Astrocyte of the cerebellum (primary cell): ENCODE measurements at regions not wholly inside any gene's neighbourhood (a gene's known extent, or its start where the extent isn't known, plus 50 kb on each side); places are given as distances from the start of the nearest gene placed in this dataset.

Experiments used
- DNase-seq: peaks from one replicate; pipeline ENCODE4 v3.0.0-alpha.2; 2011; ENCODE audit warnings: low read depth
- H3K4me3 ChIP-seq: 2 replicates; pipeline ENCODE4 v1.5.1; 2011; ENCODE audit warnings: mild to moderate bottlenecking, low read depth, low read length, moderate library complexity
- in situ Hi-C: cut with HindIII; loops from 2 replicates; pipeline ENCODE4 v1.10.0; 2017; ENCODE audit warnings: low sequenced_read_pairs
- TF ChIP-seq, protein P1 (sequence below): IDR thresholded peaks from 2 replicates; pipeline ENCODE4 v1.5.1; 2012; ENCODE audit warnings: low read length, low read depth, moderate library complexity, mild to moderate bottlenecking; ENCODE audit errors: missing control alignments

DNA sequence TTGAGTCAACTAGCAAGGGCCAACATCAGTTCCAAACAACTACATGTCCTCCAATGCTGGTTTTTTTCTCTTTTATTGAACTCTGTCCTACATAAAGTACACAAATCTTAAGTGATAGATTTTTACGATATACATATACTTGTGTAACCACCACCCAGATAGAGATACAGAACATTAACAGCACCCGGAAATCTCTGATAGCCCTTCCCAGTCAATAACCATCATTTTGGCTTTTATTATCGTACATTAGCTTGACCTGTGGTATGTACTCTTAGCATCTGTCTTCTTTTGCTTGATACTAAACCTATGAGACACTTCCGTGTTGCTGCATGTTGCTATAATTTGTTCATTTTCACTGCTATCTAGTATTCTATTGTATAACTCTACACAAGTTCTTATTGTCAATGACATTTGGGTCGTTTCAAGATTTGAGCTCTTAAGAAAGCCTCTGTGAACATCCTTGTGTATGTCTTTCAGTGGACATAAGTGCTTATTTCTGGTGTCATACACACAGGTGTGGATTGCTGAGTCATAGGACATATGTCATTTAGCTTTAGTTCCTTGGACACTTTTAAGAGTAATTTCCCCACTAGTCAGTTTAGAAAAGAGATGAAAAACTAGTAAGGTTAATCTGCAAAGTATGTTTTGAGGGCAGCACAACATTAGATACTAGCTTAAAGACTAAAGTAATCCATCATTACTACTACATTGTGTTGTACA is 111.1 kb downstream of the PRLHR start:
- TF ChIP-seq, protein P1, sequence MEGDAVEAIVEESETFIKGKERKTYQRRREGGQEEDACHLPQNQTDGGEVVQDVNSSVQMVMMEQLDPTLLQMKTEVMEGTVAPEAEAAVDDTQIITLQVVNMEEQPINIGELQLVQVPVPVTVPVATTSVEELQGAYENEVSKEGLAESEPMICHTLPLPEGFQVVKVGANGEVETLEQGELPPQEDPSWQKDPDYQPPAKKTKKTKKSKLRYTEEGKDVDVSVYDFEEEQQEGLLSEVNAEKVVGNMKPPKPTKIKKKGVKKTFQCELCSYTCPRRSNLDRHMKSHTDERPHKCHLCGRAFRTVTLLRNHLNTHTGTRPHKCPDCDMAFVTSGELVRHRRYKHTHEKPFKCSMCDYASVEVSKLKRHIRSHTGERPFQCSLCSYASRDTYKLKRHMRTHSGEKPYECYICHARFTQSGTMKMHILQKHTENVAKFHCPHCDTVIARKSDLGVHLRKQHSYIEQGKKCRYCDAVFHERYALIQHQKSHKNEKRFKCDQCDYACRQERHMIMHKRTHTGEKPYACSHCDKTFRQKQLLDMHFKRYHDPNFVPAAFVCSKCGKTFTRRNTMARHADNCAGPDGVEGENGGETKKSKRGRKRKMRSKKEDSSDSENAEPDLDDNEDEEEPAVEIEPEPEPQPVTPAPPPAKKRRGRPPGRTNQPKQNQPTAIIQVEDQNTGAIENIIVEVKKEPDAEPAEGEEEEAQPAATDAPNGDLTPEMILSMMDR: no peak
- H3K4me3 ChIP-seq: no peak overlapping the region
- in situ Hi-C loops: no loop called here
- DNase-seq: no peak

DNA sequence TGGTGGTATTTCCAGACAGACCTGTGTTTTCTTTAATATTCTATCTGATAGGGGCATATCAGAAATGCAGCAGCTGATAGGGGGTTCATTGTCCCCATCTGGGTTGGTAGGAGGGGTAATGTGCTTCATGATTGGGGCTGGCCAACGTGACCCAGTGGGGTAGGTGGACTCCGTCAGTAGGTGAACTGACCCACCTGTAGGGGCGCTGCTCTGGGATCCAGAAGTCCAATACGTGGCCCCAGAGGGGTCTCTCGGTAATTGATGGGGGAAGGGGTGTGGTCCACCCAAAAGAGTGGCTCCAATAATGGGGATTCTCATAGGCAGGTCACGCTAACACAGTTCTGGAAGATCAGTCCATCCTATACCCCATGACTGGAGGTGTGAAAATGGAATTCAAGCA is 112.0 kb downstream of the PRLHR start:
- in situ Hi-C loops: no loop called here
- DNase-seq: no peak
- no peak overlapping the region for H3K4me3 ChIP-seq
- TF ChIP-seq, protein P1: no peak

DNA sequence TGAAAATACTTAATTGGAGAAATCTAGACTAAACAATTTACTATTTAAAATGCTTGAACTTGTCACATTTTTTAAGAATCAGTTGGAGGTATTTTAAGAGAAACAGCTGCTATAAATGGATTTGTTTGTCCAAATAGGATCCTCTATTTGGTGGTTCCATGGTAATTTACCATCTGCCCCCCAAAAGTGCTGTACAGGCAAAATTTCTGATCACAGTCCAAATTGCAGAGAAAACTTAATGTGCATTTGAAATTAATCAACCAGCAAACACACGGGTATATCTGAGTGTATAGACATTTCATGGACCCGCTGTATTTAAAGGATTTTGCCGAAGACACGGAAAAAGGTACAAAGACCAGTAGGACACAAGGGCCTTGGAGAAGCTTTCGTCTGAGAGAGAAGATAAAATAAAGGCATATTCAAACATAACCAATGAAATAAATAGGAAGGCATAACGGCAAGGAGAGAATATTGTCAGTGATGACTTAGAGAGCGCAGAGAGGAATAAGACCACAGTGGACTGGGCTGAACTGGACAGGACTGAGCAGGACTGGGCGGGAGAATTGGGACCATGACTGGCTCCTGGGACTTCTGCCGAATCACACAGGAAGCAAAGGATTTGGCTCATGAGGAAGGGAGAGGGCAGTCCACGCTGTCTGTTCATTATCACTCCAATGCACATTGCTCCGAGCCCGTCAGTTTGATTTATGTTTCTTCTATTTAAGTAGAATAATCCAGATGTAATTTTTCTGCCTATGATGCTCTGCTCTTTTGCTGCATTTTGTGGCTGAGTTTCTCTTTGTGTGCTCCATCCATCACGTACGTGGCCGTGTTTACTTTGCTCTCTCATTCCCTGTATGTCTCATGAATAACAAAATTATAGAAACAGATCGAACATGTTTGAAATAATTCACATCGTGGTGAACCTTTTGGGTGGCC is 112.8 kb downstream of the PRLHR start:
- TF ChIP-seq, protein P1: no peak
- no peak overlapping the region for H3K4me3 ChIP-seq
- DNase-seq: no peak
- in situ Hi-C loops: no loop called here

DNA sequence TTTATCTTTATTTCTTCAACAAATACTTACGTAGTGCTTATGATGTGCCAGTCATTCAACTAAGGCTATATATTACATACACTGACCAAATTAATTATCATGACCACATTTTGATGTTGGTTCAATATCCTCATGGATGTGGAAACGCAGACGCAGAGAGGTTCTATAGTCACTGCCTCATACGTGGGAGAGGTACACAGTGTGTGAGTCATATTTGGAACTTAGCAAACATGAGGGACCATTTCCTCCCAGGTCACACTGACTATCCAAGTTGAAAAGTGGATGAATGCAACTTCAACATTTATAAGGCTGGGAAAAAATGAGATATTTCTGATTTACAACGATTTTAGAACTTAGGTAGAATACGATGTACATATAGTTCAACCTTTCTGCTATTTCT is 113.6 kb downstream of the PRLHR start:
- DNase-seq: no peak
- TF ChIP-seq, protein P1: no peak
- in situ Hi-C loops: no loop called here
- H3K4me3 ChIP-seq: no peak overlapping the region

DNA sequence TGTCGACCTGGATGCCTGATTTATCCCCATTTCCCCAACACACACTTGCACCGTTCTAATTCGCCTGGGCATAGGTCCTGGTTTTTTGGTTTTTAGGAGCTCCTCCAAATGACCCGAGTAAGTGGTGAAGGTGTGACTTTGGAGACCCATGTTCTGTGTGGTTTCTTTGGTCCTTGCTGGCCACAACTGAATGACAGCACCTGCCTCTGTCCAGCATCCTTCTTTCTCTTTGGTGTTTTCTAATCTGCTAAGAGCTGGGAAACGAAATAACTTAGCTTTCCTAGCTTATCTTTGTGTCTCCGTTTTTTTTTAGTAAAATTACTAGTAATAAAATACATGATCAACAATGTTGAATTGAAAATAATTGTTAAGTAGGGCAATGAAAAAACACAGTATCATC is 120.2 kb downstream of the PRLHR start:
- TF ChIP-seq, protein P1: no peak
- no peak overlapping the region for H3K4me3 ChIP-seq
- in situ Hi-C loops: no loop called here
- DNase-seq: no peak

DNA sequence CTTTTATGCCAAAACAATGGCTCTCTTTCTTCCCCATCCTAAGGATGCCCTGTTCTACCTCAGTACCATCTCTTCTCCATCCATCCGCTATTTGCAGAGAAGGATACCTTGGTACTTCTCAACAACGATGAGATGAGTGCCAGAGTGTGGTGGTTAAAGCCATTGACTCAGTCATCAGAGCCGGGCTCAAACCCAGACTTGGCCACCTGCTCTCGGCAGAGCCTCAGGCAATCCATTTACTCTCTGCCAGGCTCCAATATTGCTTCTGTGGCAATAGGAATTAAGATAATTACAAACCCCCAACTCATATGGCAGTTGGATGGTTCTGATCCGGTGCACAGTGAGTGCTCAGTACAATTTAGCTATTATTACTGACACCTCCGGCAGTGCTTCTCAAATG is 121.3 kb downstream of the PRLHR start:
- TF ChIP-seq, protein P1: no peak
- in situ Hi-C loops: no loop called here
- DNase-seq: no peak
- no peak overlapping the region for H3K4me3 ChIP-seq
